SU-DHL-6 (cell line): ENCODE measurements at regions not wholly inside any gene's neighbourhood (a gene's known extent, or its start where the extent isn't known, plus 50 kb on each side); places are given as distances from the start of the nearest gene placed in this dataset.

ENCODE experiments used
- H2AFZ ChIP-seq: fragments of 200-600 bp; sonication (generic); 2 replicates; pipeline ENCODE4 v1.6.1; 2014; ENCODE audit warnings: low read depth, mild to moderate bottlenecking, moderate library complexity, mixed read lengths, antibody characterized with exemption, low read length; ENCODE audit not compliant: severe bottlenecking
- H3F3A ChIP-seq: fragments of 200-600 bp; shearing (Covaris generic); 2 replicates; pipeline ENCODE4 v1.6.0; 2016; ENCODE audit warnings: antibody characterized with exemption, mild to moderate bottlenecking; ENCODE audit not compliant: insufficient read depth
- H3K27ac ChIP-seq: fragments of 200-600 bp; sonication (generic); 2 replicates; pipeline ENCODE4 v1.5.1; 2016; ENCODE audit warnings: low read depth, mild to moderate bottlenecking, low read length, moderate library complexity, mixed read lengths
- H3K27me3 ChIP-seq: fragments of 200-600 bp; sonication (generic), shearing (Covaris generic); 2 replicates; pipeline ENCODE4 v1.6.0; 2014; ENCODE audit warnings: mild to moderate bottlenecking, low read length
- H3K36me3 ChIP-seq: fragments of 200-600 bp; sonication (generic); 2 replicates; pipeline ENCODE4 v1.6.1; 2014; ENCODE audit warnings: mild to moderate bottlenecking, low read length, mixed read lengths
- H3K4me2 ChIP-seq: fragments of 300-600, 200-600 bp; shearing (Covaris generic), sonication (generic); 2 replicates; pipeline ENCODE4 v1.6.0; 2014; ENCODE audit warnings: low read length, low read depth, mild to moderate bottlenecking; ENCODE audit not compliant: poor library complexity, severe bottlenecking
- H3K4me3 ChIP-seq: fragments of 200-600 bp; sonication (generic); 2 replicates; pipeline ENCODE4 v1.5.1; 2014; ENCODE audit warnings: antibody characterized with exemption, low read length, mild to moderate bottlenecking, mixed read lengths; ENCODE audit not compliant: insufficient read depth, poor library complexity, severe bottlenecking
- H3K79me2 ChIP-seq: fragments of 200-600 bp; sonication (generic); 2 replicates; pipeline ENCODE4 v1.6.1; 2014; ENCODE audit warnings: mild to moderate bottlenecking, low read length, moderate library complexity; ENCODE audit not compliant: insufficient read depth
- H3K9ac ChIP-seq: fragments of 200-600 bp; sonication (generic); 2 replicates; pipeline ENCODE4 v1.7.0; 2014; ENCODE audit warnings: mild to moderate bottlenecking, low read length
- H3K9me2 ChIP-seq: fragments of 200-600 bp; sonication (generic); replicated peaks from 2 replicates; pipeline ENCODE4 v1.6.1; 2014; ENCODE audit warnings: low read length; ENCODE audit not compliant: insufficient read depth
- H3K9me3 ChIP-seq: fragments of 200-600 bp; sonication (generic); 2 replicates; pipeline ENCODE4 v1.6.1; 2014; ENCODE audit warnings: low read length, mixed read lengths; ENCODE audit not compliant: insufficient read depth
- H4K20me1 ChIP-seq: fragments of 200-600 bp; sonication (generic); 2 replicates; pipeline ENCODE4 v1.6.1; 2014; ENCODE audit warnings: low read depth, mild to moderate bottlenecking, antibody characterized with exemption, low read length, moderate library complexity, mixed read lengths
- CTCF ChIP-seq: fragments of 200-600 bp; sonication (generic); IDR thresholded peaks from one replicate; pipeline ENCODE4 v1.5.1; 2017; ENCODE audit warnings: antibody characterized with exemption, mild to moderate bottlenecking, low read length, moderate library complexity; ENCODE audit not compliant: insufficient read depth, poor library complexity, severe bottlenecking
- EZH2phosphoT487 ChIP-seq: fragments of 200-600 bp; sonication (generic), shearing (Covaris generic); conservative IDR thresholded peaks from 2 replicates; pipeline ENCODE4 v1.6.1; 2018; ENCODE audit warnings: mild to moderate bottlenecking, antibody characterized with exemption, low read length, moderate library complexity, mixed read lengths

GRCh38 chr18:77737405-77737804, 487.8 kb downstream of the GALR1 start:
- H3K27ac ChIP-seq: no peak overlapping the region
- no peak overlapping the region for H3K4me2 ChIP-seq
- no peaks in the 10 kb centered on the region for H4K20me1 ChIP-seq
- TF ChIP-seq EZH2phosphoT487 (no peak), CTCF (no peak)
- H2AFZ ChIP-seq: no peak overlapping the region
- H3K9ac ChIP-seq: no peak overlapping the region
- H3F3A ChIP-seq: no peaks in the 10 kb centered on the region
- no peaks in the 10 kb centered on the region for H3K9me2 ChIP-seq
- no peaks in the 10 kb centered on the region for H3K9me3 ChIP-seq
- H3K27me3 ChIP-seq: no peaks in the 10 kb centered on the region
- H3K4me3 ChIP-seq: no peak overlapping the region
- H3K36me3 ChIP-seq: no peaks in the 10 kb centered on the region
- H3K79me2 ChIP-seq: no peaks in the 10 kb centered on the region

- TF ChIP-seq CTCF (peak; percentile 25), EZH2phosphoT487 (no peak)
- H3K9ac ChIP-seq: no peak overlapping the region
- H2AFZ ChIP-seq: no peak overlapping the region
- no peaks in the 10 kb centered on the region for H3K79me2 ChIP-seq
- H3K4me2 ChIP-seq: no peak overlapping the region
- no peaks in the 10 kb centered on the region for H3F3A ChIP-seq
- H3K9me3 ChIP-seq: no peaks in the 10 kb centered on the region
- H3K27me3 ChIP-seq: no peaks in the 10 kb centered on the region
- H4K20me1 ChIP-seq: no peaks in the 10 kb centered on the region
- no peaks in the 10 kb centered on the region for H3K36me3 ChIP-seq
- H3K4me3 ChIP-seq: no peak overlapping the region
- no peak overlapping the region for H3K27ac ChIP-seq
- no peaks in the 10 kb centered on the region for H3K9me2 ChIP-seq
Measured at GRCh38 chr18:77749089-77749488, 499.4 kb downstream of the GALR1 start.

GRCh38 chr18:77750006-77750405, 500.4 kb downstream of the GALR1 start:
- no peaks in the 10 kb centered on the region for H3K36me3 ChIP-seq
- TF ChIP-seq EZH2phosphoT487 (no peak), CTCF (no peak)
- H3K27ac ChIP-seq: no peak overlapping the region
- H3F3A ChIP-seq: no peaks in the 10 kb centered on the region
- no peaks in the 10 kb centered on the region for H3K79me2 ChIP-seq
- no peaks in the 10 kb centered on the region for H3K9me3 ChIP-seq
- H3K9me2 ChIP-seq: no peaks in the 10 kb centered on the region
- H3K9ac ChIP-seq: no peak overlapping the region
- no peaks in the 10 kb centered on the region for H4K20me1 ChIP-seq
- no peak overlapping the region for H2AFZ ChIP-seq
- H3K4me2 ChIP-seq: no peak overlapping the region
- no peak overlapping the region for H3K4me3 ChIP-seq
- H3K27me3 ChIP-seq: no peaks in the 10 kb centered on the region

- H3K4me2 ChIP-seq: no peak overlapping the region
- H3K9me2 ChIP-seq: no peaks in the 10 kb centered on the region
- H3K9me3 ChIP-seq: no peaks in the 10 kb centered on the region
- H3K27ac ChIP-seq: no peak overlapping the region
- H3K9ac ChIP-seq: no peak overlapping the region
- no peak overlapping the region for H3K4me3 ChIP-seq
- no peaks in the 10 kb centered on the region for H3K79me2 ChIP-seq
- no peaks in the 10 kb centered on the region for H3K27me3 ChIP-seq
- H3F3A ChIP-seq: no peaks in the 10 kb centered on the region
- H2AFZ ChIP-seq: no peak overlapping the region
- H4K20me1 ChIP-seq: no peaks in the 10 kb centered on the region
- no peaks in the 10 kb centered on the region for H3K36me3 ChIP-seq
- TF ChIP-seq EZH2phosphoT487 (no peak), CTCF (no peak)
Measured at GRCh38 chr18:77754475-77755044, 504.9 kb downstream of the GALR1 start.
